ENCODE measurements at regions not wholly inside any gene's neighbourhood (a gene's known extent, or its start where the extent isn't known, plus 50 kb on each side); places are given as distances from the start of the nearest gene placed in this dataset.

DNA sequence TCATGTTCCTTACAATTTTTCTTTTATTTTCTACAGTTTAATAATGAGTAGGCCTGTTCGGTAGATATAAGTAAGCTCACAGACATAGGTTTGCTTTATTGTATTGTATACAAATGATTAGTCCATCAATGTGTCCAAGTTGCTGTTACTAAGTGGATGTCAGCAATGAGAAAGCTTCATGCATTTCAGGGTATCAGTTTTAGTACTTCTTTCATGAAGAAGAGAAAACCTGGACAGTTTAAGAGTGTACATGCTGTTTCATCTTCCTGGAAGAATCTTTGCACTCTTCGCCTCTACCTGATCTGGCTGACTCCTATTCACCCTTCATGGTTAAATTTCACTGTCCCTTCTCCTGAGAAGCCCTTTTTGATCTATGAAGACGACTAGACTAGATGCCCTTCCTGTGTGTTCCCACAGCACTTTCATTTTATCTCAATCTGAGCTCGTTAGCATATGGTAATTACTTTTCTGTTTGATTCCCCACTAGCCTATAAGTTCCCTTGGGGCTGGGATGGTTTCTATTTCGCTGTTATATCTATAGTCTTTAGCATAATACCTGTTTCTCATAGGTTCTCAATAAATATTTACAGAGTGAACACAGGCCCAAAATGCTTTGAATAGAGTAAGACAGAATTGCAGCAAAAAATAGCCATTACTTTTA is 70.7 kb downstream of the CETN3 start:
- DNase-seq, result no peak
- H3K4me1 ChIP-seq, result no peaks in the 10 kb centered on the region
- no peaks in the 10 kb centered on the region for H3K9me3 ChIP-seq
- H3K27me3 ChIP-seq (replicated peaks in 1 of 7), result peaks cover 0 to 7% (median 0%) of the 10 kb centered on the region in 7 donors
- no peaks in the 10 kb centered on the region for H3K36me3 ChIP-seq
- 46 to 73% (median 60%) methylated on average over 5 of the region's 5 CpGs for WGBS, 5 donors
- intact Hi-C loops (cut with DNase I; ENCODE audit: low total_unique reads), result no loop called here
- H3K27ac ChIP-seq, result no peak overlapping the region
- TF ChIP-seq, protein P1, sequence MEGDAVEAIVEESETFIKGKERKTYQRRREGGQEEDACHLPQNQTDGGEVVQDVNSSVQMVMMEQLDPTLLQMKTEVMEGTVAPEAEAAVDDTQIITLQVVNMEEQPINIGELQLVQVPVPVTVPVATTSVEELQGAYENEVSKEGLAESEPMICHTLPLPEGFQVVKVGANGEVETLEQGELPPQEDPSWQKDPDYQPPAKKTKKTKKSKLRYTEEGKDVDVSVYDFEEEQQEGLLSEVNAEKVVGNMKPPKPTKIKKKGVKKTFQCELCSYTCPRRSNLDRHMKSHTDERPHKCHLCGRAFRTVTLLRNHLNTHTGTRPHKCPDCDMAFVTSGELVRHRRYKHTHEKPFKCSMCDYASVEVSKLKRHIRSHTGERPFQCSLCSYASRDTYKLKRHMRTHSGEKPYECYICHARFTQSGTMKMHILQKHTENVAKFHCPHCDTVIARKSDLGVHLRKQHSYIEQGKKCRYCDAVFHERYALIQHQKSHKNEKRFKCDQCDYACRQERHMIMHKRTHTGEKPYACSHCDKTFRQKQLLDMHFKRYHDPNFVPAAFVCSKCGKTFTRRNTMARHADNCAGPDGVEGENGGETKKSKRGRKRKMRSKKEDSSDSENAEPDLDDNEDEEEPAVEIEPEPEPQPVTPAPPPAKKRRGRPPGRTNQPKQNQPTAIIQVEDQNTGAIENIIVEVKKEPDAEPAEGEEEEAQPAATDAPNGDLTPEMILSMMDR (IDR thresholded peaks at IDR 0.05 in 8 of 11, conservative IDR thresholded peaks at IDR 0.05 in 3 of 11), result no peak
- TF ChIP-seq POLR2A (IDR thresholded peaks at IDR 0.05) (no peak), POLR2AphosphoS5 (IDR thresholded peaks at IDR 0.05) (no peak)
- no peak overlapping the region for H3K4me3 ChIP-seq

DNA sequence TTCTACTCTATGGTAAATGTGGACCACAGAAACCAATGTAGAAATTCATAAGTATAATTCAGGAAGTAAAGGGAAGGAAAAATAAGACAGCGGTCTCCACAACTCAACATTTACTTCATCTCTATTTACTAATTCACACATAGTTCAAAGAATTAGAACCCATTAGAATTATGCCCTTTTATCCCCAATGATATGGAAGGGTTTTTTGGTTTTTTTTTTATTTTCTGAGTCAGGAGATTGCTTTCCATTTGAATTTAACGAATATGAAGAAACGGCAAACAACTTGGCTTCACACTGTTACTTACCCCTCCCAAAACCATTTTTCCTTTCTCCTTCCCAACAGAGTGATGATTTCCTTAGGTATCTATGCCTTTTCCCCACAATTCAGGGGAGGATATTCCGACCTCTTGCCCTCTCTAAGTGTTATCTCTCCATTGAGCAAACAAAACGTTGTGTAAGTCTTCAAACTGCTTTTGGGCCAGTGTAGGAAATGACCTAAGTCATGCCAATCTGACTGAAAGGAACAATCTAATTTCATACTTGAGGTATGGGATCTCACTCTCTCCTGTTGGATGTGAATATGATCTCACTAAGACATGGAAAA is 72.0 kb downstream of the CETN3 start:
- H3K27ac ChIP-seq, result no peak overlapping the region
- intact Hi-C loops (cut with DNase I; ENCODE audit: low total_unique reads), result no loop called here
- H3K36me3 ChIP-seq, result no peaks in the 10 kb centered on the region
- peaks cover 0 to 7% (median 0%) of the 10 kb centered on the region in 7 donors for H3K27me3 ChIP-seq (replicated peaks in 1 of 7)
- no peaks in the 10 kb centered on the region for H3K4me1 ChIP-seq
- H3K4me3 ChIP-seq, result no peak overlapping the region
- WGBS, 5 donors, result 69 to 81% (median 74%) methylated on average over 5 of the region's 5 CpGs
- H3K9me3 ChIP-seq, result no peaks in the 10 kb centered on the region
- TF ChIP-seq POLR2AphosphoS5 (IDR thresholded peaks at IDR 0.05) (no peak), POLR2A (IDR thresholded peaks at IDR 0.05) (no peak)
- TF ChIP-seq, protein P1 (IDR thresholded peaks at IDR 0.05 in 8 of 11, conservative IDR thresholded peaks at IDR 0.05 in 3 of 11), result no peak
- DNase-seq, result no peak

DNA sequence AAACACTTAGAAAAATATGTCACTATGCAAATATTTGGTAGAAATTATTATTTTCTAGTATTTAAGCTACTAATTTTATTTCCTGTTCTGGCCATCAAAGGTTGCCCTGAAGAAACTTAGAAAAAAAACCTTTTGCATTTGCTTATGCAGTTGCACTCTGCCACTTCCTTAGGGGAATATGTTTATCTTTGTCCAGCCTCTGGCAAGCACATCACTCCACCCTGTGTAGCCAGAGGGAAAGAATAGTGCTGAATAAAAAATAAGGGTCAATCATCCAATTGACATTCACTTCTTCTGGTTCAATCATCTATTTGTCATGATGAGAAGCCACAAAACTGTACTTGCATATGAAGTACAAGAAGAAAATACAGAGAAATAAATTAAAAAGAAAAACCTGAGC is 72.8 kb downstream of the CETN3 start:
- Histone ChIP-seq H3K4me1 (no peaks in the 10 kb centered on the region), H3K27ac (no peak overlapping the region), H3K27me3 (replicated peaks in 1 of 7) (peaks cover 0 to 9% (median 0%) of the 10 kb centered on the region in 7 donors), H3K9me3 (no peaks in the 10 kb centered on the region), H3K36me3 (no peaks in the 10 kb centered on the region), H3K4me3 (no peak overlapping the region)
- TF ChIP-seq, protein P1 (IDR thresholded peaks at IDR 0.05 in 8 of 11, conservative IDR thresholded peaks at IDR 0.05 in 3 of 11), result no peak
- TF ChIP-seq POLR2A (IDR thresholded peaks at IDR 0.05) (no peak), POLR2AphosphoS5 (IDR thresholded peaks at IDR 0.05) (no peak)
- intact Hi-C loops (cut with DNase I; ENCODE audit: low total_unique reads), result no loop called here
- DNase-seq, result no peak

DNA sequence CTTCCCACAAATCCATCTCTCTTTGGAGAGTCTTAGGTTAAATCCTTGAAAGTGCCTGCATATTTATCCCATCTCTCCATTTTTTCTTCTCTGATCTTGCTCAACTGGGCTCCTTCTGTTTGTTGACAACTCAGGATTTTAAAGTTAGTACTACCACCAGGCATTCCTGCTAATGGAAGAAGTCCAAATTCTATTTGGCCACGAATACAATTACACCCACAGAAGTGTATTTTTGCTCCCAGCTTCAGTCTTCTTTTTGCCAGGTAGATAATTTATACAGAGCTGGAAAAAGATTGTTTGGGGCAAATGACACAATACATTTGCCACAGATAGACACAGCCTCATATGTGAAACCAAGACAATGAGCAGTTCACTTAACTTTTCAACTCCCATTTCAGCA is 74.8 kb downstream of the CETN3 start:
- no peaks in the 10 kb centered on the region for H3K36me3 ChIP-seq

More for the DNA sequence above, 74.8 kb downstream of the CETN3 start:
- WGBS, 5 donors, result 30 to 84% (median 52%) methylated on average over 1 of the region's 1 CpG
- no peak for DNase-seq
- Histone ChIP-seq H3K27me3 (replicated peaks in 1 of 7) (peaks cover 0 to 12% (median 0%) of the 10 kb centered on the region in 7 donors), H3K4me1 (no peaks in the 10 kb centered on the region), H3K4me3 (no peak overlapping the region), H3K27ac (no peak overlapping the region), H3K9me3 (peaks cover 0 to 7% (median 0%) of the 10 kb centered on the region in 8 donors)
- TF ChIP-seq POLR2A (IDR thresholded peaks at IDR 0.05) (no peak), POLR2AphosphoS5 (IDR thresholded peaks at IDR 0.05) (no peak)
- TF ChIP-seq, protein P1 (IDR thresholded peaks at IDR 0.05 in 8 of 11, conservative IDR thresholded peaks at IDR 0.05 in 3 of 11), result no peak
- intact Hi-C loops (cut with DNase I; ENCODE audit: low total_unique reads), result no loop called here

Measured in spleen (tissue), 11 donors.